T-cell (primary cell): ENCODE measurements at regions not wholly inside any gene's neighbourhood (a gene's known extent, or its start where the extent isn't known, plus 50 kb on each side); places are given as distances from the start of the nearest gene placed in this dataset.

ENCODE experiments used
- ATAC-seq, 4 experiments: fragments of 200-7000 bp in 3 of 4; fragments of 150-1000 bp in 1 of 4; cut with Tn5 transposase; replicated peaks in 1 of 4; 1 replicate in 3 of 4; 2 replicates in 1 of 4; pipeline ENCODE4 v1.10.0; 2021; ENCODE audit warnings: moderate library complexity in 3 of 4, mild to moderate bottlenecking in 2 of 4, moderate number of reproducible peaks in 1 of 4
- CTCF ChIA-PET, 2 donors: fragments of 300-600 bp; sonication (Branson Sonifier 250); formaldehyde crosslinking; loops; one replicate each; lab custom pipeline; 2022; ENCODE audit warnings: antibody characterized with exemption in 2 of 2; lab: Charles Lee
- POLR2A ChIA-PET, 2 donors: fragments of 300-600 bp; sonication (Branson Sonifier 250); formaldehyde crosslinking; loops; one replicate each; lab custom pipeline; 2022; ENCODE audit warnings: antibody characterized with exemption in 2 of 2; lab: Charles Lee
- DNase-seq, 35 experiments: peaks; one replicate each; pipeline versions ENCODE4 v3.0.0 to v3.0.0-alpha.2; 2013 to 2023
- H3K27ac ChIP-seq: one replicate; pipeline ENCODE4 v1.5.1; 2013; ENCODE audit warnings: low read length
- H3K27me3 ChIP-seq, 2 experiments: replicated peaks in 1 of 2; 1 replicate in 1 of 2; 2 replicates in 1 of 2; pipeline versions ENCODE4 v1.6.1 to v1.7.0; 2013; ENCODE audit warnings: low read length in 1 of 2, mixed read lengths in 1 of 2; ENCODE audit not compliant: control insufficient read depth in 2 of 2, insufficient read depth in 2 of 2; ENCODE audit errors: extremely low read depth in 1 of 2
- H3K36me3 ChIP-seq, 2 donors: 1 replicate in 1 of 2; 2 replicates in 1 of 2; pipeline versions ENCODE4 v1.6.1 to v1.7.0; 2013; ENCODE audit warnings: low read length in 1 of 2; ENCODE audit not compliant: control insufficient read depth in 2 of 2, insufficient read depth in 1 of 2; ENCODE audit errors: extremely low read depth in 1 of 2
- H3K4me1 ChIP-seq, 2 experiments: 1 replicate in 1 of 2; 2 replicates in 1 of 2; pipeline versions ENCODE4 v1.6.1 to v1.7.0; 2013; ENCODE audit warnings: low read length in 2 of 2, mixed read lengths in 1 of 2; ENCODE audit not compliant: insufficient read depth in 2 of 2, control insufficient read depth in 1 of 2; ENCODE audit errors: extremely low read depth in 1 of 2
- H3K4me3 ChIP-seq, 2 donors: 1 replicate in 1 of 2; 2 replicates in 1 of 2; pipeline versions ENCODE4 v1.5.1 to v1.7.0; 2013; ENCODE audit warnings: mild to moderate bottlenecking in 2 of 2, low read length in 1 of 2, moderate library complexity in 1 of 2; ENCODE audit not compliant: control insufficient read depth in 1 of 2; ENCODE audit errors: extremely low read depth in 1 of 2
- H3K9me3 ChIP-seq: 2 replicates; pipeline ENCODE4 v1.7.0; 2013
- H3K27ac Mint-ChIP-seq, 2 donors: one replicate each; pipeline ENCODE4 v1.8.0; 2020 to 2021; ENCODE audit warnings: mild to moderate bottlenecking in 2 of 2, mixed read lengths in 2 of 2
- H3K27me3 Mint-ChIP-seq, 2 donors: one replicate each; pipeline ENCODE4 v1.8.0; 2021 to 2022; ENCODE audit warnings: mixed read lengths in 2 of 2
- H3K36me3 Mint-ChIP-seq: one replicate; pipeline ENCODE4 v1.8.0; 2021; ENCODE audit warnings: mixed read lengths
- H3K4me1 Mint-ChIP-seq, 3 donors: one replicate each; pipeline ENCODE4 v1.8.0; 2020 to 2022; ENCODE audit warnings: mixed read lengths in 3 of 3, mild to moderate bottlenecking in 1 of 3
- H3K4me3 Mint-ChIP-seq, 3 donors: one replicate each; pipeline ENCODE4 v1.8.0; 2020 to 2022; ENCODE audit warnings: mild to moderate bottlenecking in 3 of 3, mixed read lengths in 3 of 3, moderate library complexity in 3 of 3
- H3K9me3 Mint-ChIP-seq, 3 donors: one replicate each; pipeline ENCODE4 v1.8.0; 2020 to 2022; ENCODE audit warnings: mixed read lengths in 3 of 3
- WGBS: methylation state at CpG from one replicate; pipeline ENCODE4 v1.1.5; 2013; ENCODE audit warnings: missing lambda C conversion rate; ENCODE audit not compliant: insufficient coverage; 5-methylcytosine and 5-hydroxymethylcytosine counted together

DNA sequence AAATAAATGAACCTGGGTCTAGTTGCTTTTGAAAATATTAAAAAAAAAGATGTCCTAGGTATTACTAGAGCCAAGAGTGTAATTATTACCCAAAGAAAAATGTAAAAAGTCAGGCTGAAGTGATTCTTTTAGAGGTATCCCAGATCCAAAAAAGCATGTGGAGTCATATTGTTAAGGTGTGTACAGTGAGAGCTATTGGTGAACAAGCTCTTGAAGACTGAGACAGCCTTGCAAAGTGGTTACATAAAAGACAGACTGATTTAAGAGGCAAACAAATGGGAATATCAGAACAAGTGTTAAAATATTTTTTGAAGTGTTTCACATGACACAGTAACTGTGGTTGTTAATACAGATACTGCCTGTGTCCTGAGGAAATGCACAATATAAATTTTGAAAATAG is 624.5 kb downstream of the PLOD2 start:
- no peaks in the 10 kb centered on the region for H3K4me1 Mint-ChIP-seq
- Histone ChIP-seq H3K4me3 (no peak overlapping the region), H3K36me3 (no peaks in the 10 kb centered on the region), H3K27me3 (no peaks in the 10 kb centered on the region), H3K9me3 (no peaks in the 10 kb centered on the region), H3K4me1 (no peaks in the 10 kb centered on the region), H3K27ac (no peak overlapping the region)
- DNase-seq (no peak), ATAC-seq (no peak)
- POLR2A ChIA-PET = no interaction called here
- no peaks in the 10 kb centered on the region for H3K27me3 Mint-ChIP-seq
- CTCF ChIA-PET = no interaction called here
- H3K9me3 Mint-ChIP-seq = peaks cover 0 to 5% (median 2%) of the 10 kb centered on the region in 3 donors
- no peaks in the 10 kb centered on the region for H3K36me3 Mint-ChIP-seq
- no peak overlapping the region for H3K27ac Mint-ChIP-seq
- no peak overlapping the region for H3K4me3 Mint-ChIP-seq

DNA sequence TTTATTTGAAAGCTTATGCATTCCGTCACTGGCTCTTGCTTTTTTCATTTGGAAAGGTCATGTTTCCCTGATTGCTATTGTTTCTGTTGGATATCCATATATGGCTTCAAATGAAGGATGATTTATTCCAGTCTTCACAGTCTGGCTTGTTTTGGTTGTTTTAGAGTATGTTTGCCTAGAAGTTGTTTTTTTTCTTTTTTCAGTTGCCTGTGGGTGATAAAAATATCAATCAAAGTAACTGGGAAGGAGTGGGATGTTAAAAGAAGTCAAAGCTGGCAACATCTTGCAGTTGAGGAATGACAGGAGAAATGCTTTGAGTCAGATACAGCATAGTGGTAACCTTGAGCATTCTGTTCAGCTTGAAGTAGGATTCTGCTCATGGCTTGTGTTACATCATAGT is 610.5 kb downstream of the PLOD2 start:
- no peak overlapping the region for H3K4me3 ChIP-seq
- ATAC-seq = no peak

DNA sequence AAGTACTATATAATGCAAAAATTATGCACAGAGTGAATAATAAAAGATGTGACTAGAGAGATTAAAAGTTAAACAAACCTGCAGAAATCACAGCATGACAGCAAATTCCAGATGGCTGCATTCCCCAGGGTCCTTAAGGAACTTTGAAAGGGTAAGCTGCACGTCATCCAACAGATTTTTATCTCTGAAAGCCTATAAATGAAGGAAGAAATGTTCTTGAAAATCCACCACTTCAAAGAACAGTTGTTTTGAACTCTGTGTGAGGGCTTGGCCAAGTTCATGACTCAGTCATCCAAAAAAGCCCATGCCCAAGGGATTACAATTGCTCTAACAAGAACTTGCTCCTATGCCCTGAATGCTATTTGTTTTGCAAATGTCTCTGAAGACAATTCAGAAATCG is 603.6 kb downstream of the PLOD2 start:
- ATAC-seq (no peak), DNase-seq (no peak)
- H3K36me3 ChIP-seq = no peaks in the 10 kb centered on the region
- H3K9me3 Mint-ChIP-seq = peaks cover 11 to 33% (median 16%) of the 10 kb centered on the region in 3 donors
- H3K36me3 Mint-ChIP-seq = no peaks in the 10 kb centered on the region
- H3K4me3 ChIP-seq = no peak overlapping the region
- H3K27ac ChIP-seq = no peak overlapping the region
- H3K4me1 Mint-ChIP-seq = no peaks in the 10 kb centered on the region
- ChIA-PET POLR2A (no interaction called here), CTCF (no interaction called here)
- no peaks in the 10 kb centered on the region for H3K9me3 ChIP-seq
- H3K27me3 ChIP-seq = no peaks in the 10 kb centered on the region
- no CpG with 5 or more reads among the region's 2 CpGs for WGBS
- no peak overlapping the region for H3K27ac Mint-ChIP-seq
- no peaks in the 10 kb centered on the region for H3K27me3 Mint-ChIP-seq
- H3K4me1 ChIP-seq = no peaks in the 10 kb centered on the region
- no peak overlapping the region for H3K4me3 Mint-ChIP-seq

More for the DNA sequence above, 610.5 kb downstream of the PLOD2 start:
- Histone ChIP-seq H3K27me3 (no peaks in the 10 kb centered on the region), H3K9me3 (no peaks in the 10 kb centered on the region), H3K4me1 (no peaks in the 10 kb centered on the region), H3K36me3 (no peaks in the 10 kb centered on the region), H3K27ac (no peak overlapping the region)
- ChIA-PET CTCF (no interaction called here), POLR2A (no interaction called here)
- no peak for DNase-seq
- WGBS = no CpG with 5 or more reads among the region's 1 CpG
- H3K4me3 Mint-ChIP-seq = no peak overlapping the region
- no peaks in the 10 kb centered on the region for H3K27me3 Mint-ChIP-seq
- no peak overlapping the region for H3K27ac Mint-ChIP-seq
- no peaks in the 10 kb centered on the region for H3K4me1 Mint-ChIP-seq
- no peaks in the 10 kb centered on the region for H3K36me3 Mint-ChIP-seq
- peaks cover 12 to 36% (median 29%) of the 10 kb centered on the region in 3 donors for H3K9me3 Mint-ChIP-seq

DNA sequence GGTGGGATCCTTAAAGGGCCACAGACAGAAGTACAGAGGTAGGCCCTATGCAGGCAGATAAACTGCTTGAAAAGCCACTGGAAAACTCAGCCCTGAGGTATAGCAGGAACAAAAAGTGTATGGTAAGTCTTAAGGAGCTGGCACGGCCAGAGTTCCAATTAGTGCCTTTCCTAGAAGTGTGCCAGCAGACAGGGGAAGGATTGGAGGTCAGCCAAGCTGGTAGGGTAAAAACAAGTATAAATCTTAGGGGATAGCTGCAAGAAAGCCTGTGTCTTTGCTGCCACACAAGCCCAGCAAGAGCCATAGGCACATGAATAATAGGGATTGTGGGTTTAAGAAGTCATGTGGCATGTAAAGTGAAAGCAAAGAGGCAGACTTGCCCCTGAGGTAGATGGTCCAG is 582.5 kb downstream of the PLOD2 start:
- no peak overlapping the region for H3K4me3 ChIP-seq
- no peaks in the 10 kb centered on the region for H3K9me3 ChIP-seq
- Mint-ChIP-seq H3K27ac (no peak overlapping the region), H3K27me3 (no peaks in the 10 kb centered on the region), H3K9me3 (peaks cover 3 to 13% (median 8%) of the 10 kb centered on the region in 3 donors), H3K4me3 (no peak overlapping the region), H3K36me3 (no peaks in the 10 kb centered on the region), H3K4me1 (no peaks in the 10 kb centered on the region)
- H3K36me3 ChIP-seq = no peaks in the 10 kb centered on the region
- ChIA-PET CTCF (no interaction called here), POLR2A (no interaction called here)
- DNase-seq = no peak
- WGBS = no CpG with 5 or more reads among the region's 1 CpG
- H3K27ac ChIP-seq = no peak overlapping the region
- H3K4me1 ChIP-seq = no peaks in the 10 kb centered on the region
- no peaks in the 10 kb centered on the region for H3K27me3 ChIP-seq
- no peak for ATAC-seq

DNA sequence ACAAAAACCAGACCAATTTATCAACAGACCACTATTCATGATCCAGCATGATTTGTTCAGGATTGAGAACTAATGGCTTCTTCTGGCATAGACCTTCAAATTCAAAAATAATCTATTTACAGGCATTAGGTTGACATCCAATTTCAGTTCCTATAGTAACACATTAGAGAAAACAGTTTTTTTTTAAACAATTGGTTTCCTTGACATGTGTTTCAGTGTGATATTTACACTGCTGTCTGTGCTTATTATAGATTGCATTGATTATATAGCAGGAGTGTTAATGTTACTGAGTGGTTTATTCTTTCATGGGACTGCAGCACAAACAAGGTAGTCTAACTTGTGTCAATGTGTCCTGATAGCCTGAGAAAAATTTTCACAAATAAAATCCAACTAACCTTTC is 579.3 kb downstream of the PLOD2 start:
- no peaks in the 10 kb centered on the region for H3K4me1 ChIP-seq
- no peaks in the 10 kb centered on the region for H3K27me3 ChIP-seq
- no peaks in the 10 kb centered on the region for H3K36me3 ChIP-seq
- no peak overlapping the region for H3K4me3 ChIP-seq
- ATAC-seq = no peak
- Mint-ChIP-seq H3K27me3 (no peaks in the 10 kb centered on the region), H3K9me3 (peaks cover 3 to 20% (median 12%) of the 10 kb centered on the region in 3 donors), H3K36me3 (no peaks in the 10 kb centered on the region), H3K4me3 (no peak overlapping the region), H3K4me1 (no peaks in the 10 kb centered on the region), H3K27ac (no peak overlapping the region)
- DNase-seq = no peak
- H3K9me3 ChIP-seq = no peaks in the 10 kb centered on the region
- POLR2A ChIA-PET = no interaction called here
- no peak overlapping the region for H3K27ac ChIP-seq
- CTCF ChIA-PET = no interaction called here

DNA sequence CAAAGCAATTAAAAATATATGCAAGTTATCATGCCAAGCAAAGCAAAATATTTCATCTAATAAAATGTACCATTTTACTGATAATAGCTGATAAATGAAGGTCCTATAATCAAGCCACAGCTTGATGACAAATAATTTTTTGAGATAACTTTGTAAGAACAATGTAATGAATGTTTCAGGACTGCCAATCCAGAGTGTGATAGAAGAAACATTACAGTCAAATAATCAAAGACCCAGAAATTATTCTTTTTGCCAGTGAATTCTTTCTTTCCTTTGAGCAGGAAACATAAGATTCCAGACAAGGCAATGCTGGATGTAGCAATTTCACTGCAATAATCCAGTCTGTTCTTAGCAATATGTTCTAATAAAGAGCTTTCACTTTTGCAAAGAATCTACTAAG is 556.1 kb downstream of the PLOD2 start:
- H3K9me3 Mint-ChIP-seq = peaks cover 4 to 15% (median 13%) of the 10 kb centered on the region in 3 donors
- no peak overlapping the region for H3K4me3 Mint-ChIP-seq
- H3K27ac Mint-ChIP-seq = no peak overlapping the region
- no peaks in the 10 kb centered on the region for H3K27me3 Mint-ChIP-seq
- ChIA-PET POLR2A (no interaction called here), CTCF (no interaction called here)
- H3K4me1 Mint-ChIP-seq = no peaks in the 10 kb centered on the region
- H3K36me3 Mint-ChIP-seq = no peaks in the 10 kb centered on the region
- no peaks in the 10 kb centered on the region for H3K36me3 ChIP-seq
- H3K27ac ChIP-seq = no peak overlapping the region
- H3K4me1 ChIP-seq = no peaks in the 10 kb centered on the region
- H3K27me3 ChIP-seq = no peaks in the 10 kb centered on the region
- H3K4me3 ChIP-seq = no peak overlapping the region
- no peaks in the 10 kb centered on the region for H3K9me3 ChIP-seq
- ATAC-seq (no peak), DNase-seq (no peak)

DNA sequence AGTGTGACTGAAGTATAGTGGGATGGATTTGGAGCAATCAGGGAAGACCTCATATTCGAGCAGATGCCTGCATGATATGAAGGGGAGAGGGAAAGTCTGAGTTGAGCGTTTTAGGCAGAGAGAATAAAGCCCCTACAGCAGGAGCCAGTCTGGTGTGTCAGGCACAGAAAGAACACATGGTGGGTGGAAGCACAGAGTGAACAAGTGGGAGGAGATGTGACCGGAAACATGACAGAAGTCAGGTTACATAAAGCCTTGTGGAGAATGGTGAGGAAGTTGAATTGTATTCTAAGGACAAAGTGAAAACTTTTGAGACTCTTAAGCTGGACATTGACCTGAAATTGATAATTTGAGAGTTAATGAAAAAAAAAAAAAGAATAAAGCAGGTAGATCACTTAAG is 541.0 kb downstream of the PLOD2 start:
- no peaks in the 10 kb centered on the region for H3K27me3 Mint-ChIP-seq
- H3K9me3 ChIP-seq = no peaks in the 10 kb centered on the region
- ChIA-PET POLR2A (no interaction called here), CTCF (interaction anchor here in 1 of 2 donors (0.7 kb wide), 1 partner anchor 140 kb away, joined by 3 read pairs; no protein-coding TSS in a partner anchor)
- DNase-seq = no peak
- H3K4me1 Mint-ChIP-seq = no peaks in the 10 kb centered on the region
- no peak overlapping the region for H3K4me3 ChIP-seq
- H3K27ac Mint-ChIP-seq = no peak overlapping the region
- H3K36me3 Mint-ChIP-seq = no peaks in the 10 kb centered on the region
- no peaks in the 10 kb centered on the region for H3K4me1 ChIP-seq
- H3K36me3 ChIP-seq = no peaks in the 10 kb centered on the region
- no peaks in the 10 kb centered on the region for H3K27me3 ChIP-seq
- no peak overlapping the region for H3K4me3 Mint-ChIP-seq
- WGBS = 56% methylated on average over 3 of the region's 3 CpGs
- H3K27ac ChIP-seq = no peak overlapping the region
- H3K9me3 Mint-ChIP-seq = peaks cover 9 to 18% (median 15%) of the 10 kb centered on the region in 3 donors
- ATAC-seq = no peak
